ENCODE measurements at regions not wholly inside any gene's neighbourhood (a gene's known extent, or its start where the extent isn't known, plus 50 kb on each side); places are given as distances from the start of the nearest gene placed in this dataset.

- Histone ChIP-seq H4K91ac (ENCODE audit: low read length) (no peak overlapping the region), H2BK5ac (ENCODE audit: low read depth, low read length, poor library complexity, severe bottlenecking) (no peak overlapping the region), H3K4ac (ENCODE audit: low read depth in 1 of 2, low read length in 2 of 2) (no peak overlapping the region), H3K27me3 (ENCODE audit: control insufficient read depth in 1 of 2, insufficient read depth in 1 of 2, low read length in 2 of 2) (no peaks in the 10 kb centered on the region), H3K36me3 (ENCODE audit: control insufficient read depth in 1 of 2, insufficient read depth in 2 of 2, low read depth in 1 of 2, low read length in 2 of 2) (no peaks in the 10 kb centered on the region), H2AK5ac (ENCODE audit: low read length, severe bottlenecking) (peak overlapping the region; percentile 58), H3K4me2 (ENCODE audit: low read length, poor library complexity, severe bottlenecking) (no peak overlapping the region), H3K9ac (ENCODE audit: low read length) (no peak overlapping the region), H3K79me1 (replicated peaks; ENCODE audit: low read length, poor library complexity, severe bottlenecking) (no peaks in the 10 kb centered on the region), H2BK15ac (ENCODE audit: low read depth, poor library complexity, severe bottlenecking) (no peak overlapping the region), H2AFZ (ENCODE audit: low read depth, low read length) (no peak overlapping the region), H3K4me1 (ENCODE audit: control insufficient read depth, insufficient read depth, low read depth, low read length) (peaks cover 7% of the 10 kb centered on the region), H2BK120ac (ENCODE audit: low read depth, low read length) (no peak overlapping the region), H4K8ac (ENCODE audit: low read length) (no peak overlapping the region), H3K23ac (ENCODE audit: low read length in 2 of 2) (no peak overlapping the region), H2BK12ac (ENCODE audit: low read length in 2 of 2) (no peak overlapping the region), H3K27ac (ENCODE audit: low read length, poor library complexity, severe bottlenecking) (no peak overlapping the region), H3K18ac (ENCODE audit: low read depth in 1 of 2, low read length in 2 of 2) (peak overlapping the region in 1 of 2 experiments; percentile 34), H3K9me3 (ENCODE audit: control insufficient read depth, low read length) (no peaks in the 10 kb centered on the region), H3K14ac (ENCODE audit: low read length in 2 of 2) (peak overlapping the region in 1 of 2 experiments; percentile 80), H3K4me3 (ENCODE audit: insufficient read depth in 1 of 2, low read depth in 1 of 2, low read length in 2 of 2) (no peak overlapping the region)
- no peak for DNase-seq
- WGBS: no CpG with 5 or more reads among the region's 1 CpG
Observed at GRCh38 chr6:134451529-134451928, 133.6 kb upstream of the SGK1 start.

GRCh38 chr6:134449781-134450180 lies 131.9 kb upstream of the SGK1 start:
- H2AFZ ChIP-seq (ENCODE audit: low read depth, low read length): no peak overlapping the region
- peaks cover 5% of the 10 kb centered on the region for H3K4me1 ChIP-seq (ENCODE audit: control insufficient read depth, insufficient read depth, low read depth, low read length)
- no peak overlapping the region for H3K23ac ChIP-seq (ENCODE audit: low read length in 2 of 2)
- no peaks in the 10 kb centered on the region for H3K9me3 ChIP-seq (ENCODE audit: control insufficient read depth, low read length)
- H2BK120ac ChIP-seq (ENCODE audit: low read depth, low read length): no peak overlapping the region
- no peak overlapping the region for H2BK12ac ChIP-seq (ENCODE audit: low read length in 2 of 2)
- no peak overlapping the region for H4K8ac ChIP-seq (ENCODE audit: low read length)
- no peak overlapping the region for H3K27ac ChIP-seq (ENCODE audit: low read length, poor library complexity, severe bottlenecking)
- no peak overlapping the region for H3K14ac ChIP-seq (ENCODE audit: low read length in 2 of 2)
- no peak overlapping the region for H2BK15ac ChIP-seq (ENCODE audit: low read depth, poor library complexity, severe bottlenecking)
- H4K91ac ChIP-seq (ENCODE audit: low read length): no peak overlapping the region
- no peaks in the 10 kb centered on the region for H3K27me3 ChIP-seq (ENCODE audit: control insufficient read depth in 1 of 2, insufficient read depth in 1 of 2, low read length in 2 of 2)
- H3K36me3 ChIP-seq (ENCODE audit: control insufficient read depth in 1 of 2, insufficient read depth in 2 of 2, low read depth in 1 of 2, low read length in 2 of 2): no peaks in the 10 kb centered on the region
- no peak for DNase-seq
- no peak overlapping the region for H3K4ac ChIP-seq (ENCODE audit: low read depth in 1 of 2, low read length in 2 of 2)
- H2AK5ac ChIP-seq (ENCODE audit: low read length, severe bottlenecking): no peak overlapping the region
- H2BK5ac ChIP-seq (ENCODE audit: low read depth, low read length, poor library complexity, severe bottlenecking): no peak overlapping the region
- H3K4me2 ChIP-seq (ENCODE audit: low read length, poor library complexity, severe bottlenecking): no peak overlapping the region
- no peak overlapping the region for H3K4me3 ChIP-seq (ENCODE audit: insufficient read depth in 1 of 2, low read depth in 1 of 2, low read length in 2 of 2)
- no peak overlapping the region for H3K18ac ChIP-seq (ENCODE audit: low read depth in 1 of 2, low read length in 2 of 2)
- no peak overlapping the region for H3K9ac ChIP-seq (ENCODE audit: low read length)
- no peaks in the 10 kb centered on the region for H3K79me1 ChIP-seq (replicated peaks; ENCODE audit: low read length, poor library complexity, severe bottlenecking)
- WGBS: 98% methylated on average over 2 of the region's 2 CpGs

- no peak overlapping the region for H3K27ac ChIP-seq (ENCODE audit: low read length, poor library complexity, severe bottlenecking)
- H4K8ac ChIP-seq (ENCODE audit: low read length): no peak overlapping the region
- no peak overlapping the region for H2AK5ac ChIP-seq (ENCODE audit: low read length, severe bottlenecking)
- no peak overlapping the region for H3K23ac ChIP-seq (ENCODE audit: low read length in 2 of 2)
- no peak overlapping the region for H3K4me2 ChIP-seq (ENCODE audit: low read length, poor library complexity, severe bottlenecking)
- H3K27me3 ChIP-seq (ENCODE audit: control insufficient read depth in 1 of 2, insufficient read depth in 1 of 2, low read length in 2 of 2): no peaks in the 10 kb centered on the region
- no peak overlapping the region for H2BK120ac ChIP-seq (ENCODE audit: low read depth, low read length)
- no peaks in the 10 kb centered on the region for H3K9me3 ChIP-seq (ENCODE audit: control insufficient read depth, low read length)
- no peaks in the 10 kb centered on the region for H3K79me1 ChIP-seq (replicated peaks; ENCODE audit: low read length, poor library complexity, severe bottlenecking)
- DNase-seq: no peak
- H4K91ac ChIP-seq (ENCODE audit: low read length): no peak overlapping the region
- no peak overlapping the region for H3K4me3 ChIP-seq (ENCODE audit: insufficient read depth in 1 of 2, low read depth in 1 of 2, low read length in 2 of 2)
- no peak overlapping the region for H3K18ac ChIP-seq (ENCODE audit: low read depth in 1 of 2, low read length in 2 of 2)
- H2BK12ac ChIP-seq (ENCODE audit: low read length in 2 of 2): no peak overlapping the region
- WGBS: 90% methylated on average over 1 of the region's 1 CpG
- peaks cover 3% of the 10 kb centered on the region for H3K4me1 ChIP-seq (ENCODE audit: control insufficient read depth, insufficient read depth, low read depth, low read length)
- no peak overlapping the region for H2BK15ac ChIP-seq (ENCODE audit: low read depth, poor library complexity, severe bottlenecking)
- peak overlapping the region; percentile 63 for H3K9ac ChIP-seq (ENCODE audit: low read length)
- H3K4ac ChIP-seq (ENCODE audit: low read depth in 1 of 2, low read length in 2 of 2): no peak overlapping the region
- no peak overlapping the region for H2BK5ac ChIP-seq (ENCODE audit: low read depth, low read length, poor library complexity, severe bottlenecking)
- H3K14ac ChIP-seq (ENCODE audit: low read length in 2 of 2): no peak overlapping the region
- H3K36me3 ChIP-seq (ENCODE audit: control insufficient read depth in 1 of 2, insufficient read depth in 2 of 2, low read depth in 1 of 2, low read length in 2 of 2): no peaks in the 10 kb centered on the region
- no peak overlapping the region for H2AFZ ChIP-seq (ENCODE audit: low read depth, low read length)
Observed at GRCh38 chr6:134449004-134449403, 131.1 kb upstream of the SGK1 start.

GRCh38 chr6:134447883-134448387 lies 130.0 kb upstream of the SGK1 start:
- Histone ChIP-seq H3K4ac (ENCODE audit: low read depth in 1 of 2, low read length in 2 of 2) (no peak overlapping the region), H3K18ac (ENCODE audit: low read depth in 1 of 2, low read length in 2 of 2) (no peak overlapping the region), H2BK5ac (ENCODE audit: low read depth, low read length, poor library complexity, severe bottlenecking) (no peak overlapping the region), H4K91ac (ENCODE audit: low read length) (no peak overlapping the region), H3K4me2 (ENCODE audit: low read length, poor library complexity, severe bottlenecking) (no peak overlapping the region), H3K9me3 (ENCODE audit: control insufficient read depth, low read length) (no peaks in the 10 kb centered on the region), H3K23ac (ENCODE audit: low read length in 2 of 2) (no peak overlapping the region), H3K36me3 (ENCODE audit: control insufficient read depth in 1 of 2, insufficient read depth in 2 of 2, low read depth in 1 of 2, low read length in 2 of 2) (no peaks in the 10 kb centered on the region), H3K27me3 (ENCODE audit: control insufficient read depth in 1 of 2, insufficient read depth in 1 of 2, low read length in 2 of 2) (no peaks in the 10 kb centered on the region), H3K27ac (ENCODE audit: low read length, poor library complexity, severe bottlenecking) (no peak overlapping the region), H2AFZ (ENCODE audit: low read depth, low read length) (no peak overlapping the region), H2BK120ac (ENCODE audit: low read depth, low read length) (no peak overlapping the region), H2BK15ac (ENCODE audit: low read depth, poor library complexity, severe bottlenecking) (no peak overlapping the region), H4K8ac (ENCODE audit: low read length) (no peak overlapping the region), H2BK12ac (ENCODE audit: low read length in 2 of 2) (no peak overlapping the region), H3K79me1 (replicated peaks; ENCODE audit: low read length, poor library complexity, severe bottlenecking) (no peaks in the 10 kb centered on the region), H3K14ac (ENCODE audit: low read length in 2 of 2) (no peak overlapping the region), H3K9ac (ENCODE audit: low read length) (peak overlapping the region; percentile 84), H2AK5ac (ENCODE audit: low read length, severe bottlenecking) (no peak overlapping the region), H3K4me1 (ENCODE audit: control insufficient read depth, insufficient read depth, low read depth, low read length) (peaks cover 3% of the 10 kb centered on the region), H3K4me3 (ENCODE audit: insufficient read depth in 1 of 2, low read depth in 1 of 2, low read length in 2 of 2) (no peak overlapping the region)
- 97% methylated on average over 1 of the region's 3 CpGs for WGBS
- DNase-seq: no peak

All from mesenchymal stem cell (in vitro differentiated cells and primary cell).